Activated B cell treated with CpG ODN at 0.5 μM for 24 hours (primary cell): ENCODE measurements at regions not wholly inside any gene's neighbourhood (a gene's known extent, or its start where the extent isn't known, plus 50 kb on each side); places are given as distances from the start of the nearest gene placed in this dataset.
"Not testable (repeated sequence)": the region's sequence is repeated elsewhere in the genome, so short reads cannot be mapped to it uniquely, and the experiment has no call there.

Experiments
- ATAC-seq: fragments of 200-7000 bp; cut with Tn5 transposase; one replicate; pipeline ENCODE4 v1.10.0; 2021; ENCODE audit warnings: low read depth, mild to moderate bottlenecking, moderate library complexity
- CTCF ChIA-PET: fragments of 350-600 bp; sonication (Branson Sonifier 250); formaldehyde crosslinking; loops from one replicate; lab custom pipeline; 2021; ENCODE audit warnings: antibody characterized with exemption; lab: Charles Lee
- POLR2A ChIA-PET: fragments of 350-600 bp; sonication (Branson Sonifier 250); formaldehyde crosslinking; loops from one replicate; lab custom pipeline; 2021; ENCODE audit warnings: antibody characterized with exemption; lab: Charles Lee
- DNase-seq: peaks from one replicate; pipeline ENCODE4 v3.0.0; 2022
- H3K27ac Mint-ChIP-seq: one replicate; pipeline ENCODE4 v1.8.0; 2020; ENCODE audit warnings: mixed read lengths
- H3K27me3 Mint-ChIP-seq: one replicate; pipeline ENCODE4 v1.8.0; 2021; ENCODE audit warnings: mixed read lengths
- H3K36me3 Mint-ChIP-seq: one replicate; pipeline ENCODE4 v1.8.0; 2021; ENCODE audit warnings: low read depth, mixed read lengths
- H3K4me1 Mint-ChIP-seq: one replicate; pipeline ENCODE4 v1.8.0; 2021; ENCODE audit warnings: mixed read lengths
- H3K4me3 Mint-ChIP-seq: one replicate; pipeline ENCODE4 v1.8.0; 2020; ENCODE audit warnings: mild to moderate bottlenecking, mixed read lengths
- H3K9me3 Mint-ChIP-seq: one replicate; pipeline ENCODE4 v1.8.0; 2020; ENCODE audit warnings: mixed read lengths
- intact Hi-C: fragments of 100-400 bp; cut with micrococcal nuclease; formaldehyde crosslinking; loops from one replicate; pipeline ENCODE4 v1.15.1; 2024
- TF ChIP-seq, protein P1 (sequence below): fragments of 200-600 bp; IDR thresholded peaks from one replicate; pipeline ENCODE4 v1.8.0; 2022; ENCODE audit warnings: antibody characterized with exemption, mild to moderate bottlenecking

- ChIA-PET POLR2A (interaction anchor here (0.6 to 9.3 kb wide), 4 partner anchors 9 to 102 kb away, joined by 3 to 117 read pairs (median 3); no protein-coding TSS in a partner anchor), CTCF (interaction anchor here (0.9 to 4.0 kb wide), 3 partner anchors 8 to 84 kb away, joined by 3 to 19 read pairs (median 6); no protein-coding TSS in a partner anchor)
- peak overlapping the region; percentile 26 for H3K27ac Mint-ChIP-seq
- intact Hi-C loops: no loop called here
- peaks cover 74% of the 10 kb centered on the region for H3K36me3 Mint-ChIP-seq
- no peaks in the 10 kb centered on the region for H3K27me3 Mint-ChIP-seq
- peaks cover 71% of the 10 kb centered on the region for H3K4me1 Mint-ChIP-seq
- no peak for ATAC-seq
- TF ChIP-seq, protein P1, sequence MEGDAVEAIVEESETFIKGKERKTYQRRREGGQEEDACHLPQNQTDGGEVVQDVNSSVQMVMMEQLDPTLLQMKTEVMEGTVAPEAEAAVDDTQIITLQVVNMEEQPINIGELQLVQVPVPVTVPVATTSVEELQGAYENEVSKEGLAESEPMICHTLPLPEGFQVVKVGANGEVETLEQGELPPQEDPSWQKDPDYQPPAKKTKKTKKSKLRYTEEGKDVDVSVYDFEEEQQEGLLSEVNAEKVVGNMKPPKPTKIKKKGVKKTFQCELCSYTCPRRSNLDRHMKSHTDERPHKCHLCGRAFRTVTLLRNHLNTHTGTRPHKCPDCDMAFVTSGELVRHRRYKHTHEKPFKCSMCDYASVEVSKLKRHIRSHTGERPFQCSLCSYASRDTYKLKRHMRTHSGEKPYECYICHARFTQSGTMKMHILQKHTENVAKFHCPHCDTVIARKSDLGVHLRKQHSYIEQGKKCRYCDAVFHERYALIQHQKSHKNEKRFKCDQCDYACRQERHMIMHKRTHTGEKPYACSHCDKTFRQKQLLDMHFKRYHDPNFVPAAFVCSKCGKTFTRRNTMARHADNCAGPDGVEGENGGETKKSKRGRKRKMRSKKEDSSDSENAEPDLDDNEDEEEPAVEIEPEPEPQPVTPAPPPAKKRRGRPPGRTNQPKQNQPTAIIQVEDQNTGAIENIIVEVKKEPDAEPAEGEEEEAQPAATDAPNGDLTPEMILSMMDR: no peak
- DNase-seq: no peak
- no peaks in the 10 kb centered on the region for H3K9me3 Mint-ChIP-seq
- H3K4me3 Mint-ChIP-seq: peak overlapping the region; percentile 35
These were observed 221.5 kb upstream of the KLF14 start for GRCh38 chr7:130955565-130955919.

GRCh38 chr7:130956417-130957136 is 222.6 kb upstream of the KLF14 start:
- no peaks in the 10 kb centered on the region for H3K9me3 Mint-ChIP-seq
- DNase-seq: no peak
- intact Hi-C loops: no loop called here
- no peak for ATAC-seq
- peak overlapping the region; percentile 78 for H3K27ac Mint-ChIP-seq
- H3K4me3 Mint-ChIP-seq: peak overlapping the region; percentile 87
- CTCF ChIA-PET: interaction anchor here (0.8 to 4.0 kb wide), 9 partner anchors 11 to 83 kb away, joined by 3 to 19 read pairs (median 4); no protein-coding TSS in a partner anchor
- H3K27me3 Mint-ChIP-seq: no peaks in the 10 kb centered on the region
- POLR2A ChIA-PET: interaction anchor here (0.6 to 9.3 kb wide), 10 partner anchors 10 to 150 kb away, joined by 3 to 117 read pairs (median 4); no protein-coding TSS in a partner anchor
- peaks cover 83% of the 10 kb centered on the region for H3K36me3 Mint-ChIP-seq
- H3K4me1 Mint-ChIP-seq: peaks cover 79% of the 10 kb centered on the region
- TF ChIP-seq, protein P1: no peak

DNA sequence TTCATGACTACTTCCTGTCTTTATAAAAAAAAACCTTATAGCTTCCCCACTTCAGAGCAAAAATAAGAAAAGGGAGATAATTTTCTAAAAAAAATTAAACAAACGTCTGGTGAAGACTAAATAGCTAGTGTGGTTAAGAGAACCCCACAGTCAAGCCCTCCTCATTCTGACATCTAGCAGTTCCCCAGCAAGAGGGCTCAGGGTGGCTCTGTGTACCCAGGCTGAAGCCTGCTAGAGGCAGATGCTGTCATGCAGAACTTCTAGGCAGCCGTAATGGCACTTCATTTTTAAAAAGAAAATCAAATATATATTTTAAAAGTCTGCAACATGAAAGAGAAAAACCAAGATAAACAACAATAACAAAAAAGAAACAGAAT is 223.1 kb upstream of the KLF14 start:
- ChIA-PET POLR2A (interaction anchor here (0.6 to 9.3 kb wide), 11 partner anchors 11 to 149 kb away, joined by 3 to 117 read pairs (median 4); no protein-coding TSS in a partner anchor), CTCF (interaction anchor here (0.6 to 4.0 kb wide), 9 partner anchors 11 to 60 kb away, joined by 3 to 19 read pairs (median 3); no protein-coding TSS in a partner anchor)
- Mint-ChIP-seq H3K4me3 (peak overlapping the region; percentile 87), H3K9me3 (no peaks in the 10 kb centered on the region), H3K27ac (peak overlapping the region; percentile 78), H3K27me3 (no peaks in the 10 kb centered on the region), H3K4me1 (peaks cover 85% of the 10 kb centered on the region), H3K36me3 (peaks cover 87% of the 10 kb centered on the region)
- intact Hi-C loops: no loop called here
- ATAC-seq: peak; percentile 17
- TF ChIP-seq, protein P1: no peak
- DNase-seq: no peak

DNA sequence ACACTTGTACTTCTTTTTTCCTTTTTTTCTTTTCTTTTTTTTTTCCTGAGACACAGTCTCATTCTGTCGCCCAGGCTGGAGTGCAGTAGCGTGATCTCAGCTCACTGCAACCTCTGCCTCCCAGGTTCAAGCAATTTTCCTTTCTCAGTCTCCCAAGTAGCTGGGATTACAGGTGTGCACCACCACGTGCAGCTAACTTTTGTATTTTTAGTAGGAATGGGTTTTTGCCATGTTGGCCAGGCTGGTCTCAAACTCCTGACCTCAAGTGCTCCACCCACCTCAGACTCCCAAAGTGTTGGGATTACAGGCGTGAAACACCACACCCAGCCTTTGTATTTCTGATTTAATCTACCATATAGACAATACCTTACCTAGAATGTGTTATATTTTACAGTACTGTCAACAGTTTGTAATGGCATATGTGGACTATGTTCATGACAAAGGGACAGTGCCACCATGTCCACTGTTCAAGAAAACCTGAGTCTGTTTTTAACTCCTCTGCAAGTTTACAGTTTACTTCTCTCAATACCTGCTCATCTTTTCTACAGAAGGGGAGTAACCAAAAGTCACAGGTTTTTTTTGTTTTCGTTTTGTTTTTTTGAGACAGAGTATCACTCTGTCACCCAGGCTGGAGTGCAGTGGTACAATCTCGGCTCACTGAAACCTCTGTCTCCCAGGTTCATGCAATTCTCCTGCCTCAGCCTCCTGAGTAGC is 223.9 kb upstream of the KLF14 start:
- CTCF ChIA-PET: interaction anchor here (1.2 to 4.0 kb wide), 6 partner anchors 12 to 61 kb away, joined by 3 to 19 read pairs (median 4); no protein-coding TSS in a partner anchor
- H3K36me3 Mint-ChIP-seq: peaks cover 87% of the 10 kb centered on the region
- intact Hi-C loops: not testable (repeated sequence)

DNA sequence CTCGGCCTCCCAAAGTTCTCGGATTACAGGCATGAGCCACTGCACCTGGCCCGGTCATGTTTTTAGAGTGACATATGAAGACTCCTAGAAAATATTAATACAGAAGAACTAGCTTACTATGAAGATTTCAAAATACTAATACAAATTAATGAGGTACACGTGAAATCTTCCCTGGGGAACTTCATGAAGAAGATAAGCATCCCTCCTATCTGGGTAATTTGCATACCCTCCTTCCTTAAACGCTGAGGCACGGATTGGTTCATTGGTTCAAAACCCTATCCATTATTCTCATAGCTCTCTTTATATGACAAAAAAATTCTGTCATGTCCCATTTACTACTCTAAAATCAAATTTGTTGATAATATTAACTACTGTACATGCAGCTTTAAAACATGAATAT is 224.8 kb upstream of the KLF14 start:
- Mint-ChIP-seq H3K36me3 (peaks cover 86% of the 10 kb centered on the region), H3K4me1 (peaks cover 92% of the 10 kb centered on the region), H3K27ac (peak overlapping the region; percentile 78), H3K4me3 (peak overlapping the region; percentile 87), H3K27me3 (no peaks in the 10 kb centered on the region), H3K9me3 (no peaks in the 10 kb centered on the region)
- intact Hi-C loops: no loop called here
- TF ChIP-seq, protein P1: no peak
- DNase-seq (no peak), ATAC-seq (no peak)
- ChIA-PET CTCF (interaction anchor here (1.0 to 3.5 kb wide), 8 partner anchors 9 to 82 kb away, joined by 3 to 19 read pairs (median 6); no protein-coding TSS in a partner anchor), POLR2A (interaction anchor here (0.6 to 9.3 kb wide), 13 partner anchors 9 to 368 kb away, joined by 3 to 117 read pairs (median 13); no protein-coding TSS in a partner anchor)

More for the DNA sequence above, 223.9 kb upstream of the KLF14 start:
- DNase-seq, H3K27me3 Mint-ChIP-seq, ATAC-seq, H3K9me3 Mint-ChIP-seq: not testable (repeated sequence)
- POLR2A ChIA-PET: interaction anchor here (0.7 to 9.3 kb wide), 10 partner anchors 11 to 148 kb away, joined by 3 to 117 read pairs (median 7); no protein-coding TSS in a partner anchor
- peak overlapping the region; percentile 78 for H3K27ac Mint-ChIP-seq
- H3K4me1 Mint-ChIP-seq: peaks cover 92% of the 10 kb centered on the region
- H3K4me3 Mint-ChIP-seq: peak overlapping the region; percentile 87
